HepG2 (cell line): ENCODE measurements at regions not wholly inside any gene's neighbourhood (a gene's known extent, or its start where the extent isn't known, plus 50 kb on each side); places are given as distances from the start of the nearest gene placed in this dataset.
A peak's percentile ranks its signal among the peaks of the same experiment; 100 is the strongest.

Source experiments
- CAMTA2 ChIP-seq: sonication (generic); formaldehyde crosslinking; IDR thresholded peaks from 2 replicates; pipeline ENCODE4 v1.4.0; 2020; ENCODE audit warnings: mild to moderate bottlenecking, missing genetic modification reagents, borderline replicate concordance
- ZNF225 ChIP-seq: sonication (generic); formaldehyde crosslinking; IDR thresholded peaks from 2 replicates; pipeline ENCODE4 v1.4.0; 2020; ENCODE audit warnings: mild to moderate bottlenecking, missing genetic modification reagents
- TF ChIP-seq, protein P1 (sequence below): sonication (generic); formaldehyde crosslinking; IDR thresholded peaks from 2 replicates; pipeline ENCODE4 v1.4.0; 2020; ENCODE audit warnings: missing genetic modification reagents

DNA sequence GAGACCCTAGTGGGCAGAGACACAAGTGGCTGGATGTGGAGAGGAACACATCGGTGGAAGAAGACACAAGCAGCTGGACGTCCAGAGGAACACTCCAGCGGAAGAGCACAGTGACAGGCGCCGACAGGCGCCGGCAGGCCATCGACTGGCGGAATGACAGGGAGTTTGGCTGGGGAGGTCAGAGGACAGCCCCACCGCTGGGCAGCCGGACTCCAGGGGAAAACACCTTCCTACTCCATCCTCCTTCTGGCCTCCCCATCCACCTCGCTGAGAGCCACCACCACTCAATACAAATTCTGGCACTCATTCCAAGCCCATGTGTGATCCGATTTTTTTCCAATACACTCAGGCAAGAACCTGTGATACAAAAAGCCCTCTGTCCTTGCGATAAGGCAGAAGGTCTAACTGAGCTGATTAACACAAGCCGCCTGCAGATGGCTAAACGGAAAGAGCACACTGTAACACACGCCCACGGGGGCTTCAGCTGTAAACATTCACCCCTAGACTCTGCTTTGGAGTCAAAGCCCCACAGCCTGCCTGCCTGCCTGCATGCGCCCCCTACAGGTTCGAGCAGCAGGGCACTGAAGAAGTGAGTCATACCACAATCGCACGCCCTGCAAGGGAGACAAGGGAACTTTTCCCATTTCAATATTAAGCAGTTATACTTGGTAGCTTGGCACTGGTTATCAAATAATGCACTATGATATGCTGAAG is 50.2 kb upstream of the LRP1B start (continued):
- TF ChIP-seq ZNF225 (CRISPR knock-in tag), result no peak
- no peak for TF ChIP-seq CAMTA2 (CRISPR knock-in tag)
- TF ChIP-seq, protein P1, sequence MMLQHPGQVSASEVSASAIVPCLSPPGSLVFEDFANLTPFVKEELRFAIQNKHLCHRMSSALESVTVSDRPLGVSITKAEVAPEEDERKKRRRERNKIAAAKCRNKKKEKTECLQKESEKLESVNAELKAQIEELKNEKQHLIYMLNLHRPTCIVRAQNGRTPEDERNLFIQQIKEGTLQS (CRISPR knock-in tag), result peak; percentile 55; the same call in 1 of the 2 replicates
